Endodermal cell (in vitro differentiated cells): ENCODE measurements at regions not wholly inside any gene's neighbourhood (a gene's known extent, or its start where the extent isn't known, plus 50 kb on each side); places are given as distances from the start of the nearest gene placed in this dataset.

ENCODE experiments used
- DNase-seq: peaks from one replicate; pipeline ENCODE4 v3.0.0-alpha.2; 2017
- H3K27ac ChIP-seq: 2 replicates; pipeline ENCODE4 v1.5.1; 2013; ENCODE audit warnings: mild to moderate bottlenecking, low read depth, low read length, moderate library complexity
- H3K27me3 ChIP-seq: 2 replicates; pipeline ENCODE4 v1.6.1; 2013; ENCODE audit warnings: mild to moderate bottlenecking, low read length, moderate library complexity; ENCODE audit not compliant: insufficient read depth, control insufficient read depth, poor library complexity, severe bottlenecking
- H3K36me3 ChIP-seq: 2 replicates; pipeline ENCODE4 v1.7.0; 2013; ENCODE audit warnings: mild to moderate bottlenecking, low read length, moderate library complexity; ENCODE audit not compliant: control insufficient read depth, insufficient read depth
- H3K4me1 ChIP-seq: one replicate; pipeline ENCODE4 v1.7.0; 2013; ENCODE audit warnings: low read length; ENCODE audit not compliant: control insufficient read depth, insufficient read depth
- H3K4me3 ChIP-seq: 2 replicates; pipeline ENCODE4 v1.5.1; 2013; ENCODE audit warnings: mild to moderate bottlenecking, low read length, moderate library complexity
- H3K9ac ChIP-seq: 2 replicates; pipeline ENCODE4 v1.6.1; 2013; ENCODE audit warnings: mild to moderate bottlenecking, low read length, moderate library complexity; ENCODE audit not compliant: poor library complexity, severe bottlenecking; ENCODE audit errors: extremely low read depth
- H3K9me3 ChIP-seq: 2 replicates; pipeline ENCODE4 v1.6.1; 2013; ENCODE audit warnings: mild to moderate bottlenecking, low read length, moderate library complexity; ENCODE audit not compliant: control insufficient read depth
- H3K27ac Mint-ChIP-seq: 2 replicates; pipeline ENCODE4 v1.8.0; 2020; ENCODE audit warnings: mixed read lengths
- H3K27me3 Mint-ChIP-seq: 2 replicates; pipeline ENCODE4 v1.8.0; 2021; ENCODE audit warnings: mild to moderate bottlenecking, mixed read lengths; ENCODE audit not compliant: insufficient read depth
- H3K36me3 Mint-ChIP-seq: 2 replicates; pipeline ENCODE4 v1.8.0; 2020; ENCODE audit warnings: low read depth, mixed read lengths
- H3K4me1 Mint-ChIP-seq: 2 replicates; pipeline ENCODE4 v1.8.0; 2020; ENCODE audit warnings: mixed read lengths
- H3K4me3 Mint-ChIP-seq: 2 replicates; pipeline ENCODE4 v1.8.0; 2020; ENCODE audit warnings: mild to moderate bottlenecking, moderate library complexity, mixed read lengths
- H3K9me3 Mint-ChIP-seq: 2 replicates; pipeline ENCODE4 v1.8.0; 2020; ENCODE audit warnings: mild to moderate bottlenecking, mixed read lengths
- CTCF ChIP-seq: fragments of 200-600 bp; sonication (generic); conservative IDR thresholded peaks from 2 replicates; pipeline ENCODE4 v1.5.0; 2021; ENCODE audit warnings: antibody characterized with exemption, mild to moderate bottlenecking
- WGBS, 2 experiments: methylation state at CpG; one replicate each; pipeline versions ENCODE4 v1.1.5 to v1.1.7; 2013; ENCODE audit warnings: missing lambda C conversion rate in 2 of 2, mixed read lengths in 1 of 2; ENCODE audit not compliant: insufficient coverage in 1 of 2, insufficient read length in 1 of 2; 5-methylcytosine and 5-hydroxymethylcytosine counted together

GRCh38 chr3:166697495-166697894, 682.6 kb downstream of the ZBBX start:
- no peaks in the 10 kb centered on the region for H3K27me3 Mint-ChIP-seq
- H3K9me3 Mint-ChIP-seq = peaks cover 3% of the 10 kb centered on the region
- WGBS, 2 experiments = 100% methylated on average over 1 of the region's 1 CpG; no CpG with 5 or more reads in 1 of the 2 experiments
- no peak overlapping the region for H3K27ac ChIP-seq
- H3K4me1 ChIP-seq = no peaks in the 10 kb centered on the region
- H3K9me3 ChIP-seq = peaks cover 11% of the 10 kb centered on the region
- TF ChIP-seq CTCF = no peak
- no peak for DNase-seq
- H3K4me3 ChIP-seq = no peak overlapping the region
- H3K36me3 ChIP-seq = no peaks in the 10 kb centered on the region
- H3K36me3 Mint-ChIP-seq = no peaks in the 10 kb centered on the region
- H3K4me3 Mint-ChIP-seq = no peak overlapping the region
- H3K9ac ChIP-seq = no peak overlapping the region
- no peaks in the 10 kb centered on the region for H3K27me3 ChIP-seq
- H3K27ac Mint-ChIP-seq = no peak overlapping the region
- no peaks in the 10 kb centered on the region for H3K4me1 Mint-ChIP-seq

DNA sequence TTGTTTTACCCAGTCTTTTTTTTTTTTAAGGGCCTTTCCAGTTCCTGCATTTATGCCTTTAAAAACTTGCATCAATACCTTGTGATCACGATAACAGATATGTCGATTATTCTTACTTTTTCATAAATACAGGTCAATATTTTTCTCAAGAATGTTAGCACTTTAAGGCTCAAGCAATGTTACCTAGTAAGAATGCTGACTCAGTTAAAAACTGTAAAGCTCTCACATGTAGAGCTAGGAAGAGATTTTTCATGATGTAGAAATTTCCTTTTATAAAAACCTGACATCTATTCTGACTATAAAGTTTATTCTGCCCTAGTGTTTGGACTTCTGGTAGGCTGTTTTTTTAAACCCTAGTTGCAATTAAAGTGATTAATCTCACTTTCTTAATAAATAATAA, 684.0 kb downstream of the ZBBX start:
- H3K36me3 ChIP-seq = no peaks in the 10 kb centered on the region
- peaks cover 6% of the 10 kb centered on the region for H3K9me3 ChIP-seq
- no peak overlapping the region for H3K27ac ChIP-seq
- H3K4me3 Mint-ChIP-seq = no peak overlapping the region
- no peak overlapping the region for H3K27ac Mint-ChIP-seq
- no peak for DNase-seq
- no peak overlapping the region for H3K4me3 ChIP-seq
- WGBS, 2 experiments = 80 to 87% methylated on average over 1 to 2 of the region's 2 CpGs
- no peak for TF ChIP-seq CTCF
- no peaks in the 10 kb centered on the region for H3K27me3 ChIP-seq
- H3K36me3 Mint-ChIP-seq = no peaks in the 10 kb centered on the region
- no peaks in the 10 kb centered on the region for H3K4me1 Mint-ChIP-seq
- no peaks in the 10 kb centered on the region for H3K27me3 Mint-ChIP-seq
- peaks cover 3% of the 10 kb centered on the region for H3K9me3 Mint-ChIP-seq
- no peaks in the 10 kb centered on the region for H3K4me1 ChIP-seq
- no peak overlapping the region for H3K9ac ChIP-seq

DNA sequence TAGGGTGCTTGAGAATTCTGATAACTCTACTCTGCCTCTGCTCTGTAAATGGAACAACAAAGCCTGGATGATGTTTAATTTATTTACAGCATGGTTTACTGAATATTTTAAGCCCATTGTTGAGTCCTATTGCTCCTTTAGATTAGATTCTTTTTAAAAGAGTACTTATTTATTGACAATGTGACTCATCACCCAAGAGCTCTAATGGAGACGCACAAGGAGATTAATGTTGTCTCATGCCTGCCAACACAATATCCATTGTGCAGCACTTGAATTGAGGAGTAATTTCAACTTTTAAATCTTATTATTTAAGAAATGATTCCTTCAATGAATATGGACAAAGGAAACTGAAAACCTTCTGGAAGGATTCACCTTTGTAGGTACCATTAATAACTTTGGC, 691.4 kb downstream of the ZBBX start:
- no peaks in the 10 kb centered on the region for H3K27me3 ChIP-seq
- 82% methylated on average over 1 of the region's 1 CpG; no CpG with 5 or more reads in 1 of the 2 experiments for WGBS, 2 experiments

More for the DNA sequence above, 691.4 kb downstream of the ZBBX start:
- no peak overlapping the region for H3K27ac Mint-ChIP-seq
- TF ChIP-seq CTCF = no peak
- no peaks in the 10 kb centered on the region for H3K36me3 Mint-ChIP-seq
- Histone ChIP-seq H3K9me3 (no peaks in the 10 kb centered on the region), H3K4me1 (no peaks in the 10 kb centered on the region), H3K27ac (no peak overlapping the region), H3K4me3 (no peak overlapping the region), H3K36me3 (no peaks in the 10 kb centered on the region), H3K9ac (no peak overlapping the region)
- no peaks in the 10 kb centered on the region for H3K9me3 Mint-ChIP-seq
- no peak overlapping the region for H3K4me3 Mint-ChIP-seq
- no peak for DNase-seq
- no peaks in the 10 kb centered on the region for H3K27me3 Mint-ChIP-seq
- H3K4me1 Mint-ChIP-seq = no peaks in the 10 kb centered on the region
